HUDEP-2 (cell line): ENCODE measurements at regions not wholly inside any gene's neighbourhood (a gene's known extent, or its start where the extent isn't known, plus 50 kb on each side); places are given as distances from the start of the nearest gene placed in this dataset.
"Not testable (repeated sequence)": the region's sequence is repeated elsewhere in the genome, so short reads cannot be mapped to it uniquely, and the experiment has no call there.

ENCODE experiments used
- DNase-seq, 76 experiments: peaks; one replicate each; lab custom pipeline; 2025; ENCODE audit not compliant: unreplicated experiment in 76 of 76; lab: John Stamatoyannopoulos, UW

DNA sequence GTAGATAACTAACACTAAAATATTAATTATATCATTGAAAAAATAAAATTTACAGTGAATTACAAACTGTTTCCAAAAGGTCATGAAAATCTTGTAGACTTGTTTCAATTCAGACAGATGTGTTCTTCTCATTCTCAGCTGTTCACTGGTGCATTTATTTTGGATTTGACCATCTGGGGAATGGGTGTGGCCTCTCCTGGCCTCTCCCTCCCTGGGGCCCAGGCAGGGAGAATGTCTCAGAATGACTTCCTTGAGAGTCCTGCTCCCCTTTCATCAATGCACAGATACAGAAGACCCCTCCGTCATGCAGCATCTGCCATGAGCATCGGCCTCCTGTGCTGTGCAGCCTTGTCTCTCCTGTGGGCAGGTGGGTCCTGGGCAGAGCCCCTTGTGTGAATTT lies 192.8 kb upstream of the PRSS58 start:
- DNase-seq: no peak

DNA sequence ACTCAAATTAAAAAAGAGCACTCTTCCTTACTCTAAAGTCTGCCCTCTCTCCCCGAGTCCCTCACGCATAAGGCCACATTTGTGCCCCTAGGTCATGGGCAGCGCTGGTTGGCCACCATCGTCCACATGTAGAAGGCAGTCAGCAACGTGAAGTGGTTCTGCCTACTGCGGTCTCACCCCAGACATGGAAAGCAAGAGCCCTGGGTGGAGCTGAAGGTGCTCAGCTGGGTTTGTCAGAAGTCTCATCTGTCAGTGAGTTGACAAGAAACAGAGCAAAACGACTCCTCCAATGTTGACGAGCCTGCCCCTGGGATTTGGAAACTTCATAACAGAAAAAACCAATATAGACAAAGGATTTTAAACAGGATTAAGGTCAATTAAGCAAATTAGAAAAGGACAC lies 192.3 kb upstream of the PRSS58 start:
- no peak for DNase-seq

DNA sequence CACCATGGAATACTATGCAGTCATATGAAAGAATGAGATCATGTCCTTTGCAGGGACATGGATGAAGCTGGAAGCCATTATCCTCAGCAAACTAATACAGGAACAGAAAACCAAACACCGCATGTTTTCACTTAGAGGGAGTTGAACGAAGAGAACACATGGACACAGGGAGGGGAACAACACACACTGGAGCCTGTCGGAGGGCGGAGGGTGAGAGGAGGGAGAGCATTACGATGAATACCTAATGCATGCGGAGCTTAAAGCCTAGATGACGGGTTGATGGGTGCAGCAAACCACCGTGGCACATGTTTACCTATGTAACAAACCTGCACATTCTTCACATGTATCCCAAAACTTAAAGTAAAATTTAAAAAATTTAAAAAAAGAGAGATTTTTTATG lies 191.0 kb upstream of the PRSS58 start:
- DNase-seq: not testable (repeated sequence)

- no peak for DNase-seq
These were observed 189.9 kb upstream of the PRSS58 start for GRCh38 chr7:142447762-142448161.

- no peak for DNase-seq
These were observed 187.3 kb upstream of the PRSS58 start for GRCh38 chr7:142445019-142445686.

GRCh38 chr7:142443216-142444010 lies 185.6 kb upstream of the PRSS58 start:
- DNase-seq: no peak

GRCh38 chr7:142442396-142442795 lies 184.5 kb upstream of the PRSS58 start:
- DNase-seq: no peak

DNA sequence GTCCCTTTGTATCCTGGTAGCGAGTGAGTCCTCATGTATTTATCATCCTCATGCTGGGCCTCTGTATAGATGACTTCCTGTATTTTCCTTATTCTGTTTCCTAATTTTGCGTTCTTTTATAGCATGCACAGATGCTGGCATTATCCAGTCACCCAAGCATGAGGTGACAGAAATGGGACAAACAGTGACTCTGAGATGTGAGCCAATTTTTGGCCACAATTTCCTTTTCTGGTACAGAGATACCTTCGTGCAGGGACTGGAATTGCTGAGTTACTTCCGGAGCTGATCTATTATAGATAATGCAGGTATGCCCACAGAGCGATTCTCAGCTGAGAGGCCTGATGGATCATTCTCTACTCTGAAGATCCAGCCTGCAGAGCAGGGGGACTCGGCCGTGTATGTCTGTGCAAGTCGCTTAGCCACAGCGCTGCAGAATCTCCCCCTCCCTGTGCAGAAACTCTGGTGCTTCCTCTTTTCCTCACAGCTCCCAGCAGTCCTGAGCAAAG lies 183.1 kb upstream of the PRSS58 start:
- DNase-seq: no peak

- DNase-seq: no peak
These were observed 182.5 kb upstream of the PRSS58 start for GRCh38 chr7:142440219-142440905.

GRCh38 chr7:142439739-142440138 lies 181.9 kb upstream of the PRSS58 start:
- no peak for DNase-seq

DNA sequence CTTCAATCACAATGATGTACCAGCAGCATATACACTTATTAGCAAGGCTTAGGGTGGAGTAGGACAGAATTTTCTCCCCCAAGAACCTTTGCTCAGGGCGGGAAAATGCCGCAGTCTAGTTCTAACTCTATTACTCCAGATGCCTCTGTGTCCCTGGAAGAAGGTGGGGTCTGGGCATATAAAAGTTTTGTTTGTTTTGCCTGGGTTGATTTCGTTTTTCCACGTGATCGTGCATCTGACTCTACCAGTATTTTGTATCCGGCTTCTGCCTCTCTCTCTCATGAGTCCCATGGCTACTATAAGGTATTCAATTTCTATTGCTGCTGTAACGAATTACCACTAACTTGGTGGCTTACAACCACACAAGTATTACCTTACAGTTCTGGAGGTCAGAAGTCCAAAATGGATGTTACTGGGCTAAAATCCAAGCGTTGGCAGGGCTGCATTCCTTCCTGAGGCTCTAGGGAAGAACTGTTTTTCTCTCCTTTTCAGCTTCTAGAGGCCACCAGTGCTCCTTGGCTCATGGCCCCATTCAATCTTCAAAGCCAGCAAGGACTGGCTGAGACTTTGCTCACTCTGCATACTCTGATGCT lies 181.2 kb upstream of the PRSS58 start:
- DNase-seq: no peak

- peak in 16 of 76 experiments; percentile 2 to 40 (median 10) for DNase-seq
These were observed 180.5 kb upstream of the PRSS58 start for GRCh38 chr7:142438235-142438922.

- DNase-seq: no peak
These were observed 179.9 kb upstream of the PRSS58 start for GRCh38 chr7:142437741-142438140.

DNA sequence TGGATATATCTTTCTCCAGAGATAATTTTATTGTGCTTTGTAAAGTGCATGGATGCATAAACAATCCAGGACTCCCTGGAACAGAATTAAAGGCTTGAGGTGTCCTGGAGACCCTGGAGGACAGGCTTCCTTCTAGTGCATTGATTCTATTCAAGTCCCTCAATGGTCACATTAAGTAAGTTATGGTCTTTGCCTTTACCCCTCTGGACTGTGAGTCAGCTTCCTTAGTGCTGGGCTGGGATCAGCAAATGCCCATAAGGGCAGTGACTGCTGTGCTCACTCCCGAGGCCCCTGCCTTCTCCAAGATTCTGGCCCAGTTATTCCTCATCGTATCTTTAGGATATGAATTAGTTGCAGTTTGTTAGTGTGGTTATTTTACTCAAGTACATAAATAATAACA lies 178.7 kb upstream of the PRSS58 start:
- no peak for DNase-seq

GRCh38 chr7:142435606-142436005 lies 177.7 kb upstream of the PRSS58 start:
- DNase-seq: not testable (repeated sequence)

DNA sequence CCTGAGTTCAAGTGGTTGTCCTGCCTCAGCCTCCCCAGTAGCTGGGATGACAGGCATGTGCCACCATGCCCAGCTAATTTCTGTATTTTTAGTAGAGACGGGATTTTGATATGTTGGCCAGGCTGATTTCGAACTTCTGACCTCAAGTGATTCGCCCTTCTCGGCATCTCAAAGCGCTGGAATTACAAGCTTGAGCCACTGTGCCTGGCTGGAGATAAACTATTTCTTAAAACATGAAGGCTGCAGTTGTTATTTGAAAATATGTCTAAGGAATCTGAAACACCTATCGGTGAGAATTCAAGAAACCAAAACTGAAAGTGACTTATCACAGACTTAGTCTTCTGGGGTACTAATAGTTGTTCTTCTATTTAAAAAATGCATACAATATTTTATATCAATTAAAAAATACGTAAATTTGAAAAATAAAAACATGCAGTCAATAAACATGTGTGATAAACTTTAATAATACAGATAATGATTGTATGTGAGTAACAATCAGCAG lies 176.9 kb upstream of the PRSS58 start:
- DNase-seq: no peak

DNA sequence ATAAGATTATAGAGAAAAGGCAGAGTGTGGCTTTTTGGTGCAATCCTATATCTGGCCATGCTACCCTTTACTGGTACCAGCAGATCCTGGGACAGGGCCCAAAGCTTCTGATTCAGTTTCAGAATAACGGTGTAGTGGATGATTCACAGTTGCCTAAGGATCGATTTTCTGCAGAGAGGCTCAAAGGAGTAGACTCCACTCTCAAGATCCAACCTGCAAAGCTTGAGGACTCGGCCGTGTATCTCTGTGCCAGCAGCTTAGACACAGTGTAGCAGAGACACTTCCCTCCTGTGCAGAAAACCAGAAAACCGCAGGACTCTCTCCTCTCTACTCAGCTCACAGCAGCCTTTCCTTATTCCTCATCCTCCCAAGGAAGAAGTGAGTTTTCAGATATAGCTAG lies 176.3 kb upstream of the PRSS58 start:
- DNase-seq: not testable (repeated sequence)

GRCh38 chr7:142432377-142432776 lies 174.5 kb upstream of the PRSS58 start:
- DNase-seq: no peak

GRCh38 chr7:142431491-142431890 lies 173.6 kb upstream of the PRSS58 start:
- no peak for DNase-seq

DNA sequence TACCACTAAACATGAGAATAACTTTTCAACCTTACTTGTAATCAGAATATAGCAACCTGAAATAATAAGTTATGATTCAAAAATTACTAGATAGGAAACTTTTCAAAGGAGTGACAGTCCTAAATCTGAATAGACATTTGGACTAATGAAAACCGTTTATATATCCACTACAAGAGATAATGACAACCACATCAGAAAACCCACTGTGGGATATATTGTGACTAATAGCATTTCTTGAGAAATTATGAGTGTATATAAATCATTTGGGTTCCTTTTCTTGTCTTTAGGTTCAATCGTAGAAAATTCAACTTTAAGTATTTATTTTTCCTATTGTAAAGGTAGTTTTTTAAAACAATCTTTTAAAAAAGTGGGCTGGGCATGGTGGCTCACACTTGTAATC lies 170.2 kb upstream of the PRSS58 start:
- no peak for DNase-seq
